ENCODE measurements at regions not wholly inside any gene's neighbourhood (a gene's known extent, or its start where the extent isn't known, plus 50 kb on each side); places are given as distances from the start of the nearest gene placed in this dataset.
"Not testable (repeated sequence)": the region's sequence is repeated elsewhere in the genome, so short reads cannot be mapped to it uniquely, and the experiment has no call there.

- TF ChIP-seq, protein P1, sequence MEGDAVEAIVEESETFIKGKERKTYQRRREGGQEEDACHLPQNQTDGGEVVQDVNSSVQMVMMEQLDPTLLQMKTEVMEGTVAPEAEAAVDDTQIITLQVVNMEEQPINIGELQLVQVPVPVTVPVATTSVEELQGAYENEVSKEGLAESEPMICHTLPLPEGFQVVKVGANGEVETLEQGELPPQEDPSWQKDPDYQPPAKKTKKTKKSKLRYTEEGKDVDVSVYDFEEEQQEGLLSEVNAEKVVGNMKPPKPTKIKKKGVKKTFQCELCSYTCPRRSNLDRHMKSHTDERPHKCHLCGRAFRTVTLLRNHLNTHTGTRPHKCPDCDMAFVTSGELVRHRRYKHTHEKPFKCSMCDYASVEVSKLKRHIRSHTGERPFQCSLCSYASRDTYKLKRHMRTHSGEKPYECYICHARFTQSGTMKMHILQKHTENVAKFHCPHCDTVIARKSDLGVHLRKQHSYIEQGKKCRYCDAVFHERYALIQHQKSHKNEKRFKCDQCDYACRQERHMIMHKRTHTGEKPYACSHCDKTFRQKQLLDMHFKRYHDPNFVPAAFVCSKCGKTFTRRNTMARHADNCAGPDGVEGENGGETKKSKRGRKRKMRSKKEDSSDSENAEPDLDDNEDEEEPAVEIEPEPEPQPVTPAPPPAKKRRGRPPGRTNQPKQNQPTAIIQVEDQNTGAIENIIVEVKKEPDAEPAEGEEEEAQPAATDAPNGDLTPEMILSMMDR (IDR thresholded peaks at IDR 0.05; ENCODE audit: insufficient read depth, low read depth, low read length): no peak
- H3K4me3 ChIP-seq (ENCODE audit: low read depth, low read length): no peak overlapping the region
- DNase-seq (ENCODE audit: low read depth): no peak
Observed at GRCh38 chr2:182595650-182596049, 120.4 kb upstream of the DNAJC10 start.

DNA sequence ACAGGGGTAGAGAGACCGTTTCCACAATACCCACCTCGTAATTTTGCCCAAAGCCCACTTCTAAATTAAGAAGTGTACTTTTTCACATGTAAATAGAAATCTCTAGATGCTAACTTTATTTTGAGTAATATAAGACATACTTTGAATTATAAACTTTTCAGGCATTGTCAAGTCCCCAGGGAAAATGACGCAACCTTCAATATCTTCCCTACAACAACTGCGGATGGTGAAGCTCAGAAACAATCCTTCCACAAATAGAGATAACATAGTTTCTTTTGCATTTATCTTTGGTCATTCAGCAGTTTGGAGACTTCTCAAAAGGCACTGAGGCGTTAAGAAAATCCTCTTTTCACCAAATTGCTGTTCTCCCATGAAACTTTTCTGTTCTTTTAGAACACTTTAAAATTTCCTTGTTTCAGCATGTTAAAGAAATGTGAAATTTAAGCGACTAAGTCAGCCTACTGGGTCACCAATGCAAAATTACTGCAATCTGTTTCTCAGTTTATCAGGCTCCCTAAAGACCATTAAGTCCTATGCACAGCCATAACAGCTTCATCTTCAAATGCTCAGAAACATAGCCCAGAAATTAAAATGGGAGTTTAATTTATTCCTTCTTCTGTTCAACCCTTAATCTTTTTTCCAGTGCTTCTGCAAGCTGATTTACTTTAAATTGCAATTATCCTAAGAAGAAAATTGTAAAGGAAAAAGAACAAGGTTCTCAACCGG lies 118.3 kb upstream of the DNAJC10 start:
- H3K4me3 ChIP-seq (ENCODE audit: low read depth, low read length): no peak overlapping the region
- peak; percentile 29 for DNase-seq (ENCODE audit: low read depth)
- TF ChIP-seq, protein P1 (IDR thresholded peaks at IDR 0.05; ENCODE audit: insufficient read depth, low read depth, low read length): no peak

DNA sequence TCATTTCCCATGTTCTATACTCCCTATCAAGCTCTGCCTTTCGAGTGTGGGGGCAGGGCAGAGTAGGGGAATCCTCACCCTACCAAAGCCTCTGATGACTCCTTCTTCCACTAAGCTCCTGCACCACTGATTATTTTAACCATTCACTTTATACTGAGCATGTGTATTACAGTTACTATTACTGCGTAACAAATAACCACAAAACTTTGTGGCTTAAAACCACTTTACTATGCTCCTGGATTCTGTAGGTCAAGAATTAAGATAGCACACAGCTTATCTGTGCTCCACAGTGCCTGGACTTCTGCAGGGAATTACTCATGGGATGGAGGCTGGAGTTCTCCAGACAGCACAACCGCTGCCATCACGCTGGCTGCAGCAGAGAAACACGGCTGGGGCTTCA lies 117.4 kb upstream of the DNAJC10 start:
- H3K4me3 ChIP-seq (ENCODE audit: low read depth, low read length): no peak overlapping the region
- TF ChIP-seq, protein P1 (IDR thresholded peaks at IDR 0.05; ENCODE audit: insufficient read depth, low read depth, low read length): no peak
- DNase-seq (ENCODE audit: low read depth): peak; percentile 79

DNA sequence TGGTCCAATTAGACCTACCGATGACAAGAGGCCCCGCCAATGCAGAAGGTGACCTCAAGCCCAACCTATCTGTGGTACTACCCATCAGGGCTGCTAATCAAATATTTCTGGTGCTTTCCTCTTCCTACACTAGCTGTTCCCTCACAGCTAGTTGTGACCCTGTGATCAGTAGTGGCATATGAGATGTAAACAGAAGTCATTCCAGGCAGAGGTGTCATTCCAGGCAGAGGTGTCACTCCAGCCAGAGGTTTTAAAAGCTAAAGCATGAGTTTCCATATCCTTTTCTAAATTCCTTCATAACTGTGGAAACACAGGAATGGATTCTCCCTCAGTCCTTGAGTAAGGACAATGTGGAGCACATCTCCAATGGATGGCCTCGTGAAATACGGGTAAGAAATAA lies 110.9 kb upstream of the DNAJC10 start:
- TF ChIP-seq, protein P1 (IDR thresholded peaks at IDR 0.05; ENCODE audit: insufficient read depth, low read depth, low read length): no peak
- DNase-seq (ENCODE audit: low read depth): no peak
- no peak overlapping the region for H3K4me3 ChIP-seq (ENCODE audit: low read depth, low read length)

DNA sequence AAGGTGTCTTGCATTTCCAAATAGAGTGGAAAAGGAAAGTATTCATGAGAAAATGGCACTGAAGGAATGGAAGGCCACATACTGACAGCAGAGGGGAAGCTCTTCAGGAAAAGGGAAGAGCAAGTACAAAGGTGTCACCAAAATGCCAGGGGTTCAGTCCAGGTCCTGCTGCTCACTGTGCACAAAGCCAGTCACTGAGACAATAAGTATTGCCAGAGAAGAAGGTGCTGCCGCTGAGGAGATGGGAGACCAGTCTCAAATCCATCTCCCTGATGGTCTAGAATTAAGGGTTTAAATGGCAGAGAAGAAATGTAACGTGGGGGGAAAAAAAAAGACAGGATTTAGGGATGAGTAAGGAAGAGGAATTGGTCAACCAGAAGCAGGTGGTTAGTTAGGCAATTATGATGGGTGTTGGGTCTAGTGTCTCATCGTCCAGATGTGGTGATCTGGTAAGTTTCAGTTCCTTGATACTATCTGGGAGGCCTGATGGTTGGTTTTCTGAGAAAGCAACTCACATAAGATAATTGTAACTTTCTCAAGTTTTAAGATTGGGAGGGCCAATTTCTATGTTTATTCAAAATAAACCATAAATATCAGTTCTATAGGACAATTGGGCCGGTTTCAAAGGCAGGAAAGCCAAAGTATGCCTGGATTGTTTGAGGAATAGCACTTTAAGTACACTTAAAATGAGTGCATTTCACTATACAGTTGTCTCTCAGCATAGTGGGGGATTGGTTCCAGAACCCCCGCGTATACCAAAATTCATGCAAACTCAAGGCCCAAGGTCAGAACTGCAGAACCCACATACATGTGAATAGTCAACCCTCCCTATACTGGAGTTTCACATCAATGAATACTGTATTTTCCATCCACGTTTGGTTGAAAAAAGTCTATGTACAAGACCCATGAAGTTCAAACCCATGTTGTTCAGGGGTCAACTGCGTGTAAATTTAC lies 109.1 kb upstream of the DNAJC10 start:
- no peak overlapping the region for H3K4me3 ChIP-seq (ENCODE audit: low read depth, low read length)
- DNase-seq (ENCODE audit: low read depth): peak; percentile 32
- TF ChIP-seq, protein P1 (IDR thresholded peaks at IDR 0.05; ENCODE audit: insufficient read depth, low read depth, low read length): no peak

DNA sequence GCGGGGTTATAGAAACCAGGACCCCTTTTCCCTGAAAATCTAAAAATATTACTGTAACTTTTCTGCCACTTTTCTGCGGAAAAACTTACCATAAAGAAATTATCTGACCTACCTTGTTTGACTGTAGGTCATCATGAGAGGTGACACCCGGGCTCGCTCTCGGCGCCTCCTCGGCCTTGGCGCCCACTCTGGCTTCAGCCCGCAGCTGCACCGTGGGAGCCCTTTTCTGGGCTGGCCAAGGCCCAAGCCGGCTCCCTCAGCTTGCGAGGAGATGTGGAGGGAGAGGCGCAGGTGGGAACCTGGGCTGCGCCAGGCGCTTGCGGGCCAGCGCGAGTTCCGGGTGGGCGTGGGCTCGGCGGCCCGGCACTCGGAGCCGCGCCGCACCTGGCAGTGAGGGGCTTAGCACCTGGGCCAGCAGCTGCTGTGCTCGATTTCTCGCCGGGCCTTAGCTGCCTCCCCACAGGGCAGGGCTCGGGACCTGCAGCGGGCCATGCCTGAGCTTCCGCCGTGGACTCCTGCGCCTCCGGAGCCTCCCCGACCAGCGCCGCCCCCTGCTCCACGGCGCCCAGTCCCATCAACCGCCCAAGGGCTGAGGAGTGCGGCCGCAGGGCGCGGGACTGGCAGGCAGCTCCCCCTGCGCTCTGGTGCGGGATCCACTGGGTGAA lies 107.7 kb upstream of the DNAJC10 start:
- no peak overlapping the region for H3K4me3 ChIP-seq (ENCODE audit: low read depth, low read length)
- DNase-seq (ENCODE audit: low read depth): no peak
- TF ChIP-seq, protein P1 (IDR thresholded peaks at IDR 0.05; ENCODE audit: insufficient read depth, low read depth, low read length): no peak

DNA sequence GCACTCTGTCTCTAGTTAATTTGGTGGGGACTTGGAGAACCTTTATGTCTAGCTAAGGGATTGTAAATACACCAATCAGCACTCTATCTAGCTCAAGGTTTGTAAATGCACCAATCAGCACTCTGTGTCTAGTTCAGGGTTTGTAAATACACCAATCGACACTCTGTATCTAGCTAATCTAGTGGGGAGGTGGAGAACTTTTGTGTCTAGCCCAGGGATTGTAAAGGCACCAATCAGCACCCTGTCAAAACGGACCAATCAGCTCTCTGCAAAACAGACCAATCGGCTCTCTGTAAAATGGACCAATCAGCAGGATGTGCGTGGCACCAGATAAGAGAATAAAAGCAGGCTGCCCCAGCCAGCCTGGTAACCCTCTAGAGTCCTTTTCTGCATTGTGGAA lies 107.1 kb upstream of the DNAJC10 start:
- DNase-seq (ENCODE audit: low read depth); H3K4me3 ChIP-seq (ENCODE audit: low read depth, low read length): not testable (repeated sequence)
